NB4 (cell line): ENCODE measurements at regions not wholly inside any gene's neighbourhood (a gene's known extent, or its start where the extent isn't known, plus 50 kb on each side); places are given as distances from the start of the nearest gene placed in this dataset.

Experiments
- POLR2A ChIP-seq: IDR thresholded peaks from 2 replicates; pipeline ENCODE4 v1.6.1; 2011; ENCODE audit warnings: mild to moderate bottlenecking; ENCODE audit not compliant: insufficient read length; ENCODE audit errors: extremely low read depth
- TF ChIP-seq, protein P1 (sequence below): IDR thresholded peaks from one replicate; pipeline ENCODE4 v1.5.1; 2012; ENCODE audit warnings: low read depth, low read length

DNA sequence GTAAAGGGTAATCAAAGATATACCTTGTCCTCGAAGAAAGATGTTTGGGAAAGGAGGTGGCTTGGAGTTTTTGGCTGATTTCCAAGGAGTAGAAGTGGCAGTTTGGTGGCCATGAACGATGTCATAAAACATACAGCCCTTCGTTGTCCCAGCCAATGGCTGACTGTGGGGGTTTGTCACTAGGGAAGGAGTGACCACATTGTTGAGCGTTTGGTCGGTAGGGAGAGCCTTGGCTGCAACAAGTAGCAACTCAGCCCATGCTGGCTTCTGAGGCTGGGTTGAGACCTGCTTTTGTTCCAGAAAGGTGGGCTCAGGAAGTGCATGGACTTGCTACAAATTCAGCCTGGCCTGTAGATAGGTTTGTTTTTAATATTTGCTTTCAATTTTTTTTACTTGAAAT, 128.3 kb downstream of the BOD1 start:
- TF ChIP-seq POLR2A = no peak
- TF ChIP-seq, protein P1, sequence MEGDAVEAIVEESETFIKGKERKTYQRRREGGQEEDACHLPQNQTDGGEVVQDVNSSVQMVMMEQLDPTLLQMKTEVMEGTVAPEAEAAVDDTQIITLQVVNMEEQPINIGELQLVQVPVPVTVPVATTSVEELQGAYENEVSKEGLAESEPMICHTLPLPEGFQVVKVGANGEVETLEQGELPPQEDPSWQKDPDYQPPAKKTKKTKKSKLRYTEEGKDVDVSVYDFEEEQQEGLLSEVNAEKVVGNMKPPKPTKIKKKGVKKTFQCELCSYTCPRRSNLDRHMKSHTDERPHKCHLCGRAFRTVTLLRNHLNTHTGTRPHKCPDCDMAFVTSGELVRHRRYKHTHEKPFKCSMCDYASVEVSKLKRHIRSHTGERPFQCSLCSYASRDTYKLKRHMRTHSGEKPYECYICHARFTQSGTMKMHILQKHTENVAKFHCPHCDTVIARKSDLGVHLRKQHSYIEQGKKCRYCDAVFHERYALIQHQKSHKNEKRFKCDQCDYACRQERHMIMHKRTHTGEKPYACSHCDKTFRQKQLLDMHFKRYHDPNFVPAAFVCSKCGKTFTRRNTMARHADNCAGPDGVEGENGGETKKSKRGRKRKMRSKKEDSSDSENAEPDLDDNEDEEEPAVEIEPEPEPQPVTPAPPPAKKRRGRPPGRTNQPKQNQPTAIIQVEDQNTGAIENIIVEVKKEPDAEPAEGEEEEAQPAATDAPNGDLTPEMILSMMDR = no peak
